Globus pallidus (tissue), 1 donor: ENCODE measurements at regions not wholly inside any gene's neighbourhood (a gene's known extent, or its start where the extent isn't known, plus 50 kb on each side); places are given as distances from the start of the nearest gene placed in this dataset.

Experiments used
- DNase-seq: peaks from one replicate; pipeline ENCODE4 v3.0.0-alpha.2; 2015; ENCODE audit warnings: low spot score

DNA sequence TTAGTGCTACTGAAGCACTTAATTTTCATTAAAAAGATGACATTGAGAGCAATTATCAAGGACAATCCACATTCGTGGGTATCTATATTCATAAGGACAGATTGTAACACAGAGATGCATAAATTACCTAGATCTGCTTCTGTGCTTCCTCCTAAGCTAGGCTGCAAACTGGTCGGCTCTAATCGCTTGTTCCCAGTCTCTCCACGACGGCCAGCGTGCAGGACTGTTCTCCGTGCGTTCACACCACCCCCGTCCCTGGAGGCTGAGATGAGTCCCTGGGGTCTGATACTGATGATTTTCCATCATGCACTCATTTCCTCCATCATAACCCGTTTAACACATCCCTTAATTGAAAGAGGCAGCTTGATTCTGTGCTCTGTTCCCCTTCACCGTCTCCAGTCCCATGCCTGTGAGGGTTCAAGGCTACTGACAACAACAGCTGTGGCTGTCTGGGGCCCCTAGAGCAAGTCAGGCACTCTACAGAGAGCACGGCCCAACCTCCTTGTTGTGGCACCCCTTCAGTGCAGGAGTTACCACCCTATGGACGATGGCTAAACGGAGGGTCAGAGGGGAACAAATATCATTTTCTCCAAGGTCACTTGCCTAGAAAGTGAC lies 469.6 kb downstream of the NPHP4 start:
- no peak for DNase-seq

GRCh38 chr1:5519366-5520135 lies 472.7 kb downstream of the NPHP4 start:
- DNase-seq: no peak

GRCh38 chr1:5516756-5517155 lies 475.5 kb downstream of the NPHP4 start:
- DNase-seq: no peak

DNA sequence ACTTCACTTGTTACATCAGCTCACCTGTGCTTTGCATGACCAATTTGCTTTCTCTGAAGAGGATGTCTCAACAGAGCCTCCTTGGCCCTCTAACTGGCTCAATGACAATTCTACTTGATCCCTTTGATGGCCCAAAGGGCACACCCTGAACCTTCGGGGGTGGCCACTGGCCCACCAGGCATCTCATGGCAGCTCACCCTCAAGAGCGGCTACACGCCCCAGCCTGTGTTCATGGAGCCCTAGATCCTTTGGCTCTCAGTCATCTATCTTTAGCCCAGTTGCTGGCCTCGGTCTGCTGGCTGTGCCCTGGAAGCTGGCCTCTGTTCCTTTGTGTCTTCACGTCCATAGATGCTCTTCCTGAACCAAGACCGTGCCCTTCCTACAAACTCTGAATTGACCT lies 476.7 kb downstream of the NPHP4 start:
- DNase-seq: no peak

DNA sequence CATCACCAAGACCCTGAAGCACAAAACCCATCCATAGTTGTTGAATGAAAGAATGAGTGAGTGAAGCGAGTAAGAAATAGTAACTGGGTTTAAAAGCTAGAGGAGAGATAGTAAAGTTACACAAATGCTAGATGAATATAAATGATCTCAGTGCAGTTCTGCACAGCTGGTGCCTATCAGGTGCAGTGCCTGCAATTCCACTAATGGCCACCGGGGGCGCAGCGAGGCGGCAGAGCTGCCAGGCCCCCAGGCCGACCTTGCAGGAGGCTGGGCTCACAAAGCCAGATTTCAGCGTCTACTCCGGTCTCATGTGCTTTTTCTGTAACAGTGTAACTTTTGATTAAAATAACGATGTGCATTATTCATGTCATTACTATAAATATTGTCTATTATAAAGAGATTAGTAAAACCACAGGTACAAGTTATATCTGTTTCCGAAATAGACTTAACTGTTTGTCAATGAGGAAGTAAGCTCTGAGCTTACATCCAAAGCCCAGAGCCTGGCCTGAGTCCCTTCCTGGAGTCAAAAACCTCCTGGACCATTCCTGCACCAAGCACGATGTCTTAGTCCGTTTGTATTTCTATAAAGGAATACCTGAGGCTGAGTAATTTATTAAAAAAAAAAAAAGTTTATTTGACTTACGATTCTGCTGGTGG lies 477.6 kb downstream of the NPHP4 start:
- peak; percentile 37 for DNase-seq

GRCh38 chr1:5513846-5514526 lies 478.2 kb downstream of the NPHP4 start:
- DNase-seq: no peak

DNA sequence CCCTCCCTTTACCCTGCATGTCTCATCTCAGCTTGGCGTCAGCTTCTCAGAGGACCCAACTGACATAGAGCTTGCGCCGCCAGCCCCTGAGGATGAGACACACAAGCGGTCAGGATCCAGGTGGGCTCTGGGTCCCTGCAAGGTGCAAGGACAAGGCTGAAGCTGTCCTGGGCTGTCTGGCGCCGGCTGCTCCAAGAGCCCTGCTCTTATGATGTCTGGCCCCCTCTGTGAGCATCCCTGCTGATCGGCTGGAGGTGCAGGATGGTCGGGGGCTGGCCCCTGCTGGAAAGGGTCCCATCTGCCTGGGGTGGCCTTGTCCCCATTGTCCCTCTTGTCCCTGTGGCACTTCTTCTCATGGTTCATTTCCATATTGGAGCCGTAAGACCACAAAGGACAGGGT lies 479.0 kb downstream of the NPHP4 start:
- DNase-seq: no peak

DNA sequence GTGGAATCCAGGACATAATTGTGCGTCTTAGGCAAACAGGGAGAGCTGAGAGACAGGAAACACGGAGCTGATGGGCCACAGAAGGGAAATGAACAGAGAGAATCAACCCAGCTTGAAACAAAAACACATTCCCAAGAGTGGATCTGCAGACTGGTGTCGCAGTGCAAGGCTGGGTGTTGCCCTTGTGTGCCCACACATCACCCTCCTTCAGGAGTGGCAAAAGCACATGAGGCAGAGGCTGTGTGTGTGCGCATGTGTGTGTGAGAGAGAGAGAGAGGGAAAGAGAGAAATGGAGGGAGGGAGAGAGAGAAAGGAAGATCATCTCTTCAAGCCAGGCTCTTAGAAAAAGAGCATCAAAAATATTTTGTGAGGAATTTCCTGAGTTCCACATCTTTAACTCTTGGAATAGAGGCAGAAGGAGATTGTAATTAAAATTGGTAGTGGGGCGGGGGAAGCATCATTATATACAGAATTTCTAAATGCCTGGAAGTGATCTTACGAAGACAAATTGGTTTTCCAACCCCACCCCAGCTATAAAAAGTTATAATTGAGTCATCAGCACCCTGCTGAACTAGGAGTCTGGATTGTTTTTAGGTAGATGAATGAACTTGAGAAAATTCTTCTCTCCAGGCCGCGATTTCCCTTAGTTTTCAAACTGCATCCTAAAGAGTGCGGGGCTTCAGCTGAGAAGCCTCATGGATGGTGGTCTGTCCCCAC lies 480.7 kb downstream of the NPHP4 start:
- DNase-seq: no peak

- DNase-seq: peak; percentile 46
Observed at GRCh38 chr1:5509664-5510452, 482.4 kb downstream of the NPHP4 start.

DNA sequence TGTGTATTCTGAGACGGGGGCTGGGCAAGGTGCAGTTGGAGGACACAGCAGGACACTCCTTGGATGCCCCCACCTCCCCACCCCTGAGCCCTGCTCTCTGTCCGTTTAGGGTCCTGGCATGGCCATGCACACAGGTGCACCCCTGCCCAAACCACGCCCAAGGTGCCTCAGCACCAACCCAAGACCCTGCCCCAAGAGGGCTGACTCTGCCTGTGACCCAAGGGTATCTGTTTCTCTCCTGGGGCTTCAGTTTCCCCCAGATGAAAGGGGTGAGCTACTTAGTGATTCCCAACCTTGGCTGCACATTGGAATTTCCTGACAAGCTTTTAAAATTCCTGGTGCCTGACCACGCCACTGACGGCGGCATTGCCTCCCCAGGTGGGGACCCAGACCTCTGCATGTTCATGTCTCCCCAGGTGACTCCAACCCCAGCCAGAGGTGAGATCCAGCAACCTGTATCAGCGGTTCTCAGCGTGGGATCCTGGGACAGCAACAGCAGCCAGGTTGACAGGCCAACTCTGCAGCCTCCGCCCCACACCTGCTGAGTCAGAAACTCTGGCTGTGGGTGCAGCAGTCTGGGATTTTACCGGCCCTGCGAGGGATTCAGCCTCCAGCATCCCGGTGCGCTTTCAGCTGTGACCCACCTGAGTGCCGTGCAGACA lies 483.4 kb downstream of the NPHP4 start:
- DNase-seq: no peak

DNA sequence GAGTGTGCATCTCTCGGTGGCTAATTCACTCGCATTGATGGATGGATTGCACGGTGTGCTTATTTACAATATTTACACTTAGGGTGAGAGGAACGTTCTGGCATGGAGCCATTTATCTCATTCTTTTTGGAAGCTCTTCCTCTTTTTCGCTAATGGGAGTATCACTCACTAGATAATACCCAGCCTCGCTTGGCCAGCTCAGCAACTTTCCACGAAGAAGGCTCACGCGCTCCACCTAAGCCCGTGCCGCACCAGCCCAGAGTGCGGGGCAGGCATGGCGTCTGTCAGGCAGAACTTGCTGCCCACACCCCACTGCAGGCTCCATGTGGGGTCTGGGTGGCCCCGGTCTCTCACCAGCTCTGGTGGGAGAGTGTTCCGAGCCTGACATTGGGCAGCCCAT lies 484.9 kb downstream of the NPHP4 start:
- no peak for DNase-seq

DNA sequence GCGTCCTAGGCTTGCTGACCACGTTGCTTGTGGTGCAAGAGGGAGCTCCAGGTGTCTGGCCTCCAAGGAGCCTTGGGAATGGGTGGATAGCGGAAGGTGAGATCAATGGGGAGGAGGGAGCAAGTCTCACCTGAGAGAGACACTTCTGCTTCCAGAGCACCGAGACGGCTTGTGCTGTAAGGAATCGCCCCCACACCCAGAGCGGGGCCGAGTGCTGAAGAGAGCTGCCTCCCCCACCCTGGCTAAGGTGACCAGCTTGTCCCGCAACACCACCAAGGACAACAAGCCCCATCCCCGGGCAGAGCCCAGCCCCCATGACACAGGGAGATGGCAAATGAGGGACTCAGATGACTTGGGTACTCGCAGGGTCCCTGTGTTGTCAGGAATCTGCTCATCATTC lies 485.6 kb downstream of the NPHP4 start:
- DNase-seq: no peak

DNA sequence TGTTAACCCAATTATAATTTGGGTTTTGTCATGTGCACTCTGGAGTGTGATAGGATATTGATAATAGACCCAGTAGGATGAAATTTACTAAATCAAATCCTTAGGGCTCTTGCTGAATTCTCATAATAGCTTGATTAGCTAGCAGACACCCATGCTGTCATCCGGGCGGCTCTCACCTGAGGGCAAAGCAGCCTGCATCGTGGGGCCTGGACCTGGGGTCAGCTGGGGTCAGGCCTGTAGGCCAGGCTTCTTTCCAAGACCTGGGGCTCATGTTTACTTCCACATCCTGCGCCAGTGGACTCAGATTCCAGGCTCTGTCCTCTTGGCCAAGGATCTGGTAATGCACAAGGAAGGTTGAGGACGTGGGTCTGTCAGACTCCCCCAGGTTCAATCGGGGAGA lies 486.3 kb downstream of the NPHP4 start:
- no peak for DNase-seq

GRCh38 chr1:5504364-5504740 lies 487.9 kb downstream of the NPHP4 start:
- no peak for DNase-seq

DNA sequence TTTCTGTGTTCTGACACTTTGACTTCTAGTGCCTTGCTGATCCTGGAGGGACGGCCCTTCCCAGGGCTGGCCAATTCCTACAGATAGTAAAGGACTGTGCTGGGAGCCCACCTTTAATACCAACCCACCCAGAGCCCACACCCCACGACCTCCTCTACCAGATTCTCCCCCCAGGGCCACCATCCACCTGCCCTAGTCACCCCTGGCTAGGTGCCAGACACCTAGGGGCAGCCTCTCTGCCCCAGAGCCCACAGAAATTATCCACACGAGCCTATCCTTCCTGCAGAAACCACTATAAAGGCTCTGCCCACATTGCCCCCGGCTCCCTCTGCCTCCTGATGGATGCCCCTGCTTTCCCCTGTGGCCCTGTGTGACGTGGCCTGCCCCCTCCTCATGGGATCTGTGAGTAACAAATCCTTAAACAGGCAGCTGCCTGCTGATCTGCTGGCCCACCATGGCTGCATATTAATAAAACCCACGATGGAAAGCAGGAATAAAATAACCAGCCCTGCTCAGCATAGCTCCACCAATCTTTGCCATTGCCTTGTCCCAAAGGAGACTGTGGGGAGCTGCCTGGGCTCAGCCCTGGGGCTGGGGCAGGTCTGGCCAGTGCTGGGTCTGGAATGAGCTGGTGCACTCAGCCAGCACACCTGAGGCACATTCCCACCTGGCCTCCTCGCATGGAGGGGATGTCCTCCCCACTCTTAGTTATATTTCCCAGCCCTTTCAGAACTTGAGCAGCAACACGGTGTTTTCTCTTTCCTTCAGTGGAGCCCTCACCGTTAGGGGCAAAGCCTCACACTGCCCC lies 488.5 kb downstream of the NPHP4 start:
- no peak for DNase-seq

- DNase-seq: no peak
Observed at GRCh38 chr1:5502311-5503194, 489.7 kb downstream of the NPHP4 start.

GRCh38 chr1:5501206-5501930 lies 490.9 kb downstream of the NPHP4 start:
- no peak for DNase-seq

- DNase-seq: no peak
Observed at GRCh38 chr1:5500541-5500940, 491.7 kb downstream of the NPHP4 start.
